Body of pancreas (tissue), 4 donors: ENCODE measurements at regions not wholly inside any gene's neighbourhood (a gene's known extent, or its start where the extent isn't known, plus 50 kb on each side); places are given as distances from the start of the nearest gene placed in this dataset.

Experiments used
- CTCF ChIP-seq, 7 experiments: fragments of 450-650 bp in 4 of 7; fragments of 200-600 bp in 3 of 7; sonication (generic) in 3 of 7; IDR thresholded peaks; one replicate each; pipeline ENCODE4 v1.5.1; 2016 to 2019; ENCODE audit warnings: antibody characterized with exemption in 7 of 7
- POLR2A ChIP-seq, 3 donors: fragments of 450-650 bp; IDR thresholded peaks; one replicate each; pipeline ENCODE4 v1.6.1; 2016; ENCODE audit warnings: antibody characterized with exemption in 3 of 3, mild to moderate bottlenecking in 2 of 3

- TF ChIP-seq CTCF (IDR thresholded peaks at IDR 0.05) (no peak), POLR2A (IDR thresholded peaks at IDR 0.05) (no peak)
Measured at GRCh38 chr15:101543431-101543830, 53.9 kb upstream of the PCSK6 start.
